GM23338 (cell line): ENCODE measurements at regions not wholly inside any gene's neighbourhood (a gene's known extent, or its start where the extent isn't known, plus 50 kb on each side); places are given as distances from the start of the nearest gene placed in this dataset.
A peak's percentile ranks its signal among the peaks of the same experiment; 100 is the strongest.

Experiments used
- ATAC-seq: fragments of 200-7000 bp; cut with Tn5 transposase; 3 replicates; pipeline ENCODE4 v1.9.1; 2020
- DNase-seq: peaks from one replicate; pipeline ENCODE4 v3.0.0-alpha.2; 2015; ENCODE audit warnings: low spot score
- H2AFZ ChIP-seq: fragments of 200-600 bp; sonication (generic); 2 replicates; pipeline ENCODE4 v1.8.0; 2016; ENCODE audit warnings: antibody characterized with exemption, mild to moderate bottlenecking, moderate library complexity
- H3F3A ChIP-seq: fragments of 200-600 bp; sonication (generic); replicated peaks from 2 replicates; pipeline ENCODE4 v1.8.0; 2017; ENCODE audit warnings: antibody characterized with exemption, mixed run types, low read depth
- H3K27ac ChIP-seq: fragments of 200-600 bp; sonication (generic); 2 replicates; pipeline ENCODE4 v1.6.1; 2016; ENCODE audit warnings: low read depth
- H3K27me3 ChIP-seq: fragments of 200-600 bp; sonication (generic); 2 replicates; pipeline ENCODE4 v1.8.0; 2016; ENCODE audit warnings: mild to moderate bottlenecking, mixed run types, moderate library complexity; ENCODE audit not compliant: insufficient read depth
- H3K36me3 ChIP-seq: fragments of 200-600 bp; sonication (generic); 2 replicates; pipeline ENCODE4 v1.8.0; 2016; ENCODE audit warnings: mild to moderate bottlenecking; ENCODE audit not compliant: insufficient read depth
- H3K4me1 ChIP-seq: fragments of 200-600 bp; sonication (generic); 2 replicates; pipeline ENCODE4 v1.8.0; 2016; ENCODE audit warnings: mild to moderate bottlenecking, moderate library complexity; ENCODE audit not compliant: insufficient read depth
- H3K4me2 ChIP-seq: fragments of 200-600 bp; sonication (generic); 2 replicates; pipeline ENCODE4 v1.7.1; 2017; ENCODE audit warnings: mixed run types
- H3K4me3 ChIP-seq: fragments of 200-600 bp; sonication (generic); 2 replicates; pipeline ENCODE4 v1.6.1; 2016; ENCODE audit warnings: mixed run types
- H3K79me2 ChIP-seq: fragments of 200-600 bp; sonication (generic); replicated peaks from 2 replicates; pipeline ENCODE4 v1.8.0; 2017; ENCODE audit warnings: mild to moderate bottlenecking; ENCODE audit not compliant: insufficient read depth
- H3K9me2 ChIP-seq: fragments of 200-600 bp; sonication (generic); 2 replicates; pipeline ENCODE4 v1.8.0; 2017; ENCODE audit not compliant: insufficient read depth
- H4K20me1 ChIP-seq: fragments of 200-600 bp; sonication (generic); replicated peaks from 2 replicates; pipeline ENCODE4 v1.8.0; 2017; ENCODE audit warnings: mild to moderate bottlenecking; ENCODE audit not compliant: insufficient read depth
- H3K27ac Mint-ChIP-seq: 2 replicates; pipeline ENCODE4 v1.8.0; 2020; ENCODE audit warnings: inconsistent platforms, mild to moderate bottlenecking, moderate library complexity, mixed read lengths
- H3K27me3 Mint-ChIP-seq: 3 replicates; pipeline ENCODE4 v1.8.0; 2022; ENCODE audit warnings: low read depth, mild to moderate bottlenecking, moderate library complexity, mixed read lengths, inconsistent platforms; ENCODE audit not compliant: insufficient read depth, poor library complexity
- H3K36me3 Mint-ChIP-seq: 3 replicates; pipeline ENCODE4 v1.8.0; 2021; ENCODE audit warnings: low read depth, mild to moderate bottlenecking, inconsistent platforms, moderate library complexity, mixed read lengths
- H3K4me1 Mint-ChIP-seq: 3 replicates; pipeline ENCODE4 v1.8.0; 2020; ENCODE audit warnings: mild to moderate bottlenecking, inconsistent platforms, mixed read lengths
- H3K4me3 Mint-ChIP-seq: 3 replicates; pipeline ENCODE4 v1.8.0; 2021; ENCODE audit warnings: moderate library complexity, mild to moderate bottlenecking, inconsistent platforms, mixed read lengths
- H3K9me3 Mint-ChIP-seq: 3 replicates; pipeline ENCODE4 v1.8.0; 2020; ENCODE audit warnings: moderate library complexity, mild to moderate bottlenecking, inconsistent platforms, mixed read lengths
- CREB1 ChIP-seq: fragments of 250-450 bp; sonication (Bioruptor Pico); IDR thresholded peaks from 2 replicates; pipeline ENCODE4 v1.5.0; 2020; ENCODE audit warnings: low read depth, mild to moderate bottlenecking, moderate library complexity
- ETS1 ChIP-seq: IDR thresholded peaks from 2 replicates; pipeline ENCODE4 v1.6.1; 2016; ENCODE audit warnings: antibody characterized with exemption
- EZH2 ChIP-seq: fragments of 200-600 bp; sonication (generic); IDR thresholded peaks from one replicate; pipeline ENCODE4 v1.8.0; 2017; ENCODE audit warnings: antibody characterized with exemption, mild to moderate bottlenecking, low read depth; ENCODE audit not compliant: unreplicated experiment
- JUNB ChIP-seq: IDR thresholded peaks from one replicate; pipeline ENCODE4 v1.6.1; 2016; ENCODE audit warnings: antibody characterized with exemption; ENCODE audit not compliant: unreplicated experiment
- NANOG ChIP-seq: IDR thresholded peaks from 2 replicates; pipeline ENCODE4 v1.6.1; 2016; ENCODE audit warnings: antibody characterized with exemption, borderline replicate concordance
- POLR2AphosphoS5 ChIP-seq: IDR thresholded peaks from 2 replicates; pipeline ENCODE4 v1.6.1; 2016; ENCODE audit warnings: antibody characterized with exemption, low read depth
- ZNF462 ChIP-seq: fragments of 250-450 bp; sonication (Bioruptor Pico); IDR thresholded peaks from 2 replicates; pipeline ENCODE4 v1.5.0; 2020; ENCODE audit warnings: mild to moderate bottlenecking, moderate library complexity

DNA sequence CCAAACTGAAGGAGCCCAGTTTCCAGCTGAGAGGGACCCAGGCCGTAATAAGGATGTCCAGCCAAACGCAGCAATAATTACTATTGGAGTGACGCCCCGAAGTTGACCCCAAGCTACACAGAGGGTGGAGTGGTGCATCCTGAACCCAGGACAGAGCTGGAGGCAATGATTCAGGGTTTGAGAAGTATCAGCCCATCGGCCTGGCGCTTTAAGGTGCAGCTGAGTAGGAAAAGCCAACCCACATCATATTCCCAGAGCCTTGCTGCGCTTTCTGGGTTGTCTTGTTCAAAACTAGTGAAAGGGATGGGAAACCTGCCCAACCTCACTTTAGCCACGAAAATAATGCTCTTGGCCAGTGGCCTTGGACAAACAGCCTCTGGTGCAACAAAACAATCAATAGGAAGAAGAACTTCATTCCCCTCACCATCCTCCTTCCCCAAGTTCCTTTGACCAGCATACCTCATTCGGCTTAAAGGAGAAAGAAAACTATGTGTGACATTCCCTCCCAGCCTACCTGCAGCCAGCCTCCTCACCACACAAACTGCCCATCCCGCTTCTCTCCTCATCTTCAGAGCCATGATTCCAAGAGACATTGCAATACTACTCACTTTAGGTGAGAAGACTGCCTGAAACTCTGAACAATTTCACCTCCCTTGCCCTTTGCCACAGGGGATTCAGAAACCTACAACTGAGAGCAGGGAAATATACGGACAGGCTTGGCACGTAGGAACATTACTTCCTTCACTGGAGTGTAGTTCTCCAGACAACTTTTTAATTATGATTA lies 217.2 kb upstream of the MKLN1 start (continued):
- TF ChIP-seq ZNF462 (CRISPR knock-in tag): no peak
- TF ChIP-seq CREB1 (CRISPR knock-in tag): no peak
- TF ChIP-seq JUNB: no peak

GRCh38 chr7:131111081-131111576 lies 216.5 kb upstream of the MKLN1 start:
- Histone ChIP-seq H3K36me3 (no peaks in the 10 kb centered on the region), H3F3A (no peaks in the 10 kb centered on the region), H3K27ac (no peak overlapping the region), H4K20me1 (no peaks in the 10 kb centered on the region), H3K27me3 (peaks cover 10% of the 10 kb centered on the region), H3K9me2 (0 out of 2 replicates have a peak, but pooled peaks cover 3% of the 10 kb centered on the region), H3K4me1 (peaks cover 27% of the 10 kb centered on the region), H3K4me3 (peak overlapping the region; percentile 87), H3K4me2 (peak overlapping the region; percentile 99), H2AFZ (no peak overlapping the region), H3K79me2 (peaks cover 14% of the 10 kb centered on the region)
- Mint-ChIP-seq H3K9me3 (no peaks in the 10 kb centered on the region; the same call in 2 of the 3 replicates), H3K4me1 (peaks cover 34% of the 10 kb centered on the region), H3K4me3 (peak overlapping the region; percentile 91), H3K27ac (no peak overlapping the region), H3K36me3 (no peaks in the 10 kb centered on the region), H3K27me3 (peaks cover 18% of the 10 kb centered on the region)
- no peak for DNase-seq
- no peak for ATAC-seq
- TF ChIP-seq JUNB: no peak
- no peak for TF ChIP-seq EZH2
- TF ChIP-seq POLR2AphosphoS5: no peak
- no peak for TF ChIP-seq NANOG
- no peak for TF ChIP-seq ZNF462 (CRISPR knock-in tag)
- TF ChIP-seq ETS1: no peak
